Lower lobe of right lung (tissue), 2 donors: ENCODE measurements at regions not wholly inside any gene's neighbourhood (a gene's known extent, or its start where the extent isn't known, plus 50 kb on each side); places are given as distances from the start of the nearest gene placed in this dataset.

Experiments used
- ATAC-seq, 2 donors: fragments of 200-7000 bp; cut with Tn5 transposase; one replicate each; pipeline ENCODE4 v1.9.1; 2020 to 2022; ENCODE audit warnings: mild to moderate bottlenecking in 2 of 2, moderate library complexity in 2 of 2
- DNase-seq: peaks from one replicate; pipeline ENCODE4 v3.0.0-alpha.2; 2020
- H3K27ac ChIP-seq: fragments of 200-600 bp; one replicate; pipeline ENCODE4 v1.8.0; 2022
- H3K27me3 ChIP-seq: fragments of 200-600 bp; one replicate; pipeline ENCODE4 v1.8.0; 2022; ENCODE audit warnings: low read depth
- H3K36me3 ChIP-seq: fragments of 200-600 bp; one replicate; pipeline ENCODE4 v1.8.0; 2022; ENCODE audit warnings: mild to moderate bottlenecking
- H3K4me1 ChIP-seq: fragments of 200-600 bp; one replicate; pipeline ENCODE4 v1.8.0; 2022
- H3K4me3 ChIP-seq: fragments of 200-600 bp; one replicate; pipeline ENCODE4 v1.8.0; 2022; ENCODE audit warnings: mild to moderate bottlenecking
- H3K9me3 ChIP-seq: fragments of 200-600 bp; one replicate; pipeline ENCODE4 v1.8.0; 2022
- intact Hi-C: fragments of 100-400 bp; cut with DNase I; formaldehyde crosslinking; loops from one replicate; pipeline ENCODE4 v1.11.0; 2022
- TF ChIP-seq, protein P1 (sequence below): fragments of 200-600 bp; IDR thresholded peaks from one replicate; pipeline ENCODE4 v1.8.0; 2022; ENCODE audit warnings: antibody characterized with exemption, mild to moderate bottlenecking
- donor health status: DM: no; HTN: yes; CAD: no; lungs with severe emphysema.

DNA sequence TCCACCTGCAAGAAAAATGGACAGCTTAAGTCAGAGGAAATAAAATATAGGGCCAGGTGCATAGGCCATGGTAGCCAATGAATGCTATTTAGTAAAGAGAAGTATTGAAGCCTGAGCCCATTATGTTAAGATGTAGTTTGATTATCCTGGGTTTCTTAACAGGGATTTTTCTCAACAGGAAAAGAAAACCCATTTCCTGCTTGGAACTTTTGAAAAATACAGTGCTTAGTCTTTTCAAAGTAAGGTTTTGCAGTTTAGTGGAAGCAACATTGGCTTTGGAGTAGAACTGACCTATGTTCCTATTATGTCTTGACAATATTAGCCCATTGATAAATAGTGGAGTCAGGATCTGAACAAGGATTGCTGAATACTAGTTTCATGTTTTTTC lies 259.5 kb upstream of the TGFBR2 start:
- no peak for ATAC-seq
- Histone ChIP-seq H3K4me1 (peaks cover 26% of the 10 kb centered on the region), H3K36me3 (no peaks in the 10 kb centered on the region), H3K9me3 (no peaks in the 10 kb centered on the region), H3K4me3 (no peak overlapping the region), H3K27ac (no peak overlapping the region), H3K27me3 (no peaks in the 10 kb centered on the region)
- DNase-seq, result no peak
- TF ChIP-seq, protein P1, sequence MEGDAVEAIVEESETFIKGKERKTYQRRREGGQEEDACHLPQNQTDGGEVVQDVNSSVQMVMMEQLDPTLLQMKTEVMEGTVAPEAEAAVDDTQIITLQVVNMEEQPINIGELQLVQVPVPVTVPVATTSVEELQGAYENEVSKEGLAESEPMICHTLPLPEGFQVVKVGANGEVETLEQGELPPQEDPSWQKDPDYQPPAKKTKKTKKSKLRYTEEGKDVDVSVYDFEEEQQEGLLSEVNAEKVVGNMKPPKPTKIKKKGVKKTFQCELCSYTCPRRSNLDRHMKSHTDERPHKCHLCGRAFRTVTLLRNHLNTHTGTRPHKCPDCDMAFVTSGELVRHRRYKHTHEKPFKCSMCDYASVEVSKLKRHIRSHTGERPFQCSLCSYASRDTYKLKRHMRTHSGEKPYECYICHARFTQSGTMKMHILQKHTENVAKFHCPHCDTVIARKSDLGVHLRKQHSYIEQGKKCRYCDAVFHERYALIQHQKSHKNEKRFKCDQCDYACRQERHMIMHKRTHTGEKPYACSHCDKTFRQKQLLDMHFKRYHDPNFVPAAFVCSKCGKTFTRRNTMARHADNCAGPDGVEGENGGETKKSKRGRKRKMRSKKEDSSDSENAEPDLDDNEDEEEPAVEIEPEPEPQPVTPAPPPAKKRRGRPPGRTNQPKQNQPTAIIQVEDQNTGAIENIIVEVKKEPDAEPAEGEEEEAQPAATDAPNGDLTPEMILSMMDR, result no peak
- intact Hi-C loops, result no loop called here

DNA sequence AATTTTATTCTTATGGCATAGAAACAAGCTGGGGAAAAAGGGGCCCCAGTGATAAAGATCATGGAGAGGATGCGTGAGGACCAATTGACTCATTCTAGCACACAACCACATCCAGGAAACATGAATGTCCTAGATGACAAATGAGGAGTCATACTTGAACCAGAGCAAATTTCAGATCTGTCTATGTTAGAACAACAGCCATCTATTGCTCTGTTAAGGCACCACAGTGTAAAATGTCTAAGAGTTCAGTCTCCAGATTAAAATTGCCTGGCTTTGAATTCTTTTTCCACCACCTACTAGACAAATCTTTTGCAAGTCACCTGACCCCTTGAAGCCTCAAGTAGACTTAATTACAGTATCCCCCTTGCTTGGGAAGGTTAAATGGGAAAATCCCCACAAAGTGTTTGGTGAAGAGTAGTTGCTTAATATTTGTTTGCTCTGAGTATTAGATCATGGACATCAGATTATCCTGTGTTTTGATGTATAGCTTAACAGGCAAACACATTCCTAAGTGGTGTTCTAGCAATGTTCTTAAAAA lies 258.7 kb upstream of the TGFBR2 start:
- no peak overlapping the region for H3K27ac ChIP-seq
- intact Hi-C loops, result no loop called here

DNA sequence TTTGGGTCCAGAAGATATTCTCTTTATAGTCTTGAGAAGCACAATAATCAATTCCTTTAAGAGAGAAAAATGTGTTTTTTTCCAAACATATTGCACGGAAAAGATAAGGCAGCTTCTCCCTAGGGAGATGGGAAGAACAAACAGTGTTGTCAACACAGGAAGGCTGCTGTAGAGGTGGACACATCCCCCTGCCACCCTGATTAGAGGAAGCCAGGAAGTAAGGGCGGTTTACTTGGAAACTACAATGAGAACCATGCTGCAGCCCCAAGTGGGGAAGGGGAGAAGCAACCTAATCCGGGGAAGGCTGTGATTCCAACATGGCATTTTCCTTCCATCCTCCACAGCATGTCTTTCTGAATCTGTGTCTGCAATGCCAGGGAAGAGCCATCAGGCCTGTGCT lies 256.9 kb upstream of the TGFBR2 start:
- Histone ChIP-seq H3K4me1 (peaks cover 20% of the 10 kb centered on the region), H3K27ac (no peak overlapping the region), H3K4me3 (no peak overlapping the region), H3K9me3 (no peaks in the 10 kb centered on the region), H3K36me3 (no peaks in the 10 kb centered on the region), H3K27me3 (no peaks in the 10 kb centered on the region)
- intact Hi-C loops, result no loop called here
- ATAC-seq, result no peak
- no peak for DNase-seq
- TF ChIP-seq, protein P1, result no peak

More for the DNA sequence above, 258.7 kb upstream of the TGFBR2 start:
- H3K36me3 ChIP-seq, result no peaks in the 10 kb centered on the region
- H3K4me1 ChIP-seq, result peaks cover 23% of the 10 kb centered on the region
- no peaks in the 10 kb centered on the region for H3K9me3 ChIP-seq
- DNase-seq, result no peak
- TF ChIP-seq, protein P1, result no peak
- no peak for ATAC-seq
- H3K27me3 ChIP-seq, result no peaks in the 10 kb centered on the region
- H3K4me3 ChIP-seq, result no peak overlapping the region

DNA sequence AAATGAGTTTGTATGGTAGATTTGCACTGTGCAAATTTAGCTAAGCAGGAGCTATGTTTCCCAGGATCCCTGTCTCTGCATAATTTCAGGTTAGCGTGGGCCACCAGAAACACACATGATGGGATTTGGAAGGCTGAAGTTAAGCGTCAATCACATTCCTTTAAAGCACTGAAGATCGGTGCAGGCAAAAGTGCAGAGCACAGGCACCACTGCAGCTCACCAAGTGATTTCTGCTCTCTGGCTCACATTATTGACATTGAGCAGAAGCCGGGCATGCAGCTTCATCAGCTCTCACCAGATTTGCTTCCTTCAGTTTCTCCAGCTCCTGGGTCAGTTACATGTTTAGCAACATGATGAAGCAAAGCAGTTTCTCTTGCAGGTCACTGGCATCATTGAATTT lies 256.4 kb upstream of the TGFBR2 start:
- no peak overlapping the region for H3K4me3 ChIP-seq
- H3K27ac ChIP-seq, result no peak overlapping the region
- H3K27me3 ChIP-seq, result no peaks in the 10 kb centered on the region
- intact Hi-C loops, result no loop called here
- no peak for DNase-seq
- H3K4me1 ChIP-seq, result peaks cover 22% of the 10 kb centered on the region
- TF ChIP-seq, protein P1, result no peak
- ATAC-seq, result no peak
- H3K9me3 ChIP-seq, result no peaks in the 10 kb centered on the region
- H3K36me3 ChIP-seq, result no peaks in the 10 kb centered on the region

DNA sequence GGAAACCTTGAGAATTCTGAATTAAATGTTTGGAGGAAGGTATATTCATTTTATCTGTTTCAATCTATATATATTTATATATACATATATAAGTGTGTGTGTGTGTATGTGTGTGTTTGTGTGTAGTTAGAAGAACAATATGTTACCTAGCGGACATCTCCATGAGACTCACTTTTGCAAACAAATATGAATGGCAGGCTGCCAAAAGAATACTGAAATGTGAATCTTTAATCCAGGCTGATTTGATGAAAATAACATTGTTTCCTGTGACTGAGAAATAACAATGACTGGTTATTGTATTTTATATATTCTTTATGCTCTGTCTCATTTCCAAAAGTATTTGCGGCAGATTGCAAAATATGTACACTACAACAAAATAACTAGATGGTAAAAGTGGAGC lies 255.5 kb upstream of the TGFBR2 start:
- intact Hi-C loops, result no loop called here
- Histone ChIP-seq H3K36me3 (no peaks in the 10 kb centered on the region), H3K27me3 (no peaks in the 10 kb centered on the region), H3K4me3 (no peak overlapping the region), H3K27ac (no peak overlapping the region), H3K4me1 (peaks cover 28% of the 10 kb centered on the region), H3K9me3 (no peaks in the 10 kb centered on the region)
- no peak for ATAC-seq
- no peak for DNase-seq
- TF ChIP-seq, protein P1, result no peak
